WTC11 (cell line): ENCODE measurements at regions not wholly inside any gene's neighbourhood (a gene's known extent, or its start where the extent isn't known, plus 50 kb on each side); places are given as distances from the start of the nearest gene placed in this dataset.

Experiments
- ATF1 ChIP-seq: sonication (generic); formaldehyde crosslinking; IDR thresholded peaks from 2 replicates; pipeline ENCODE4 v1.8.1; 2023; ENCODE audit warnings: mild to moderate bottlenecking, moderate library complexity, missing genetic modification reagents
- KAT7 ChIP-seq: sonication (generic); formaldehyde crosslinking; IDR thresholded peaks from 2 replicates; pipeline ENCODE4 v1.8.1; 2023; ENCODE audit warnings: missing genetic modification reagents, mild to moderate bottlenecking, borderline replicate concordance
- NFE2L1 ChIP-seq: sonication (generic); formaldehyde crosslinking; IDR thresholded peaks from 2 replicates; pipeline ENCODE4 v1.8.1; 2023; ENCODE audit warnings: missing genetic modification reagents
- NR2C2 ChIP-seq: sonication (generic); formaldehyde crosslinking; IDR thresholded peaks from 2 replicates; pipeline ENCODE4 v1.8.0; 2022; ENCODE audit warnings: mild to moderate bottlenecking, missing genetic modification reagents
- TEAD1 ChIP-seq: sonication (generic); formaldehyde crosslinking; IDR thresholded peaks from 2 replicates; pipeline ENCODE4 v1.8.0; 2022; ENCODE audit warnings: mild to moderate bottlenecking, missing genetic modification reagents
- TP53 ChIP-seq: sonication (generic); formaldehyde crosslinking; IDR thresholded peaks from 2 replicates; pipeline ENCODE4 v1.8.1; 2023; ENCODE audit warnings: mild to moderate bottlenecking, missing genetic modification reagents
- ZNF138 ChIP-seq: sonication (generic); formaldehyde crosslinking; conservative IDR thresholded peaks from 2 replicates; pipeline ENCODE4 v1.8.1; 2022; ENCODE audit warnings: mild to moderate bottlenecking, moderate library complexity, missing genetic modification reagents
- ZNF232 ChIP-seq: sonication (generic); formaldehyde crosslinking; IDR thresholded peaks from 2 replicates; pipeline ENCODE4 v1.8.0; 2022; ENCODE audit warnings: mild to moderate bottlenecking, missing genetic modification reagents
- TF ChIP-seq, protein P1 (sequence below): fragments of 200-600 bp; IDR thresholded peaks from 2 replicates; pipeline ENCODE4 v1.8.0; 2022; ENCODE audit warnings: antibody characterized with exemption
- TF ChIP-seq, protein P2 (sequence below): sonication (generic); formaldehyde crosslinking; IDR thresholded peaks from 2 replicates; pipeline ENCODE4 v1.8.0; 2022; ENCODE audit warnings: mild to moderate bottlenecking, missing genetic modification reagents
- TF ChIP-seq, protein P3 (sequence below): sonication (generic); formaldehyde crosslinking; IDR thresholded peaks from 2 replicates; pipeline ENCODE4 v1.8.1; 2022; ENCODE audit warnings: mild to moderate bottlenecking, moderate library complexity, missing genetic modification reagents
- TF ChIP-seq, protein P4 (sequence below): sonication (generic); formaldehyde crosslinking; IDR thresholded peaks from 2 replicates; pipeline ENCODE4 v1.8.0; 2022; ENCODE audit warnings: mild to moderate bottlenecking, missing genetic modification reagents
- TF ChIP-seq, protein P5 (sequence below): sonication (generic); formaldehyde crosslinking; conservative IDR thresholded peaks from 2 replicates; pipeline ENCODE4 v1.8.1; 2023; ENCODE audit warnings: mild to moderate bottlenecking, low read depth, missing genetic modification reagents, moderate library complexity

DNA sequence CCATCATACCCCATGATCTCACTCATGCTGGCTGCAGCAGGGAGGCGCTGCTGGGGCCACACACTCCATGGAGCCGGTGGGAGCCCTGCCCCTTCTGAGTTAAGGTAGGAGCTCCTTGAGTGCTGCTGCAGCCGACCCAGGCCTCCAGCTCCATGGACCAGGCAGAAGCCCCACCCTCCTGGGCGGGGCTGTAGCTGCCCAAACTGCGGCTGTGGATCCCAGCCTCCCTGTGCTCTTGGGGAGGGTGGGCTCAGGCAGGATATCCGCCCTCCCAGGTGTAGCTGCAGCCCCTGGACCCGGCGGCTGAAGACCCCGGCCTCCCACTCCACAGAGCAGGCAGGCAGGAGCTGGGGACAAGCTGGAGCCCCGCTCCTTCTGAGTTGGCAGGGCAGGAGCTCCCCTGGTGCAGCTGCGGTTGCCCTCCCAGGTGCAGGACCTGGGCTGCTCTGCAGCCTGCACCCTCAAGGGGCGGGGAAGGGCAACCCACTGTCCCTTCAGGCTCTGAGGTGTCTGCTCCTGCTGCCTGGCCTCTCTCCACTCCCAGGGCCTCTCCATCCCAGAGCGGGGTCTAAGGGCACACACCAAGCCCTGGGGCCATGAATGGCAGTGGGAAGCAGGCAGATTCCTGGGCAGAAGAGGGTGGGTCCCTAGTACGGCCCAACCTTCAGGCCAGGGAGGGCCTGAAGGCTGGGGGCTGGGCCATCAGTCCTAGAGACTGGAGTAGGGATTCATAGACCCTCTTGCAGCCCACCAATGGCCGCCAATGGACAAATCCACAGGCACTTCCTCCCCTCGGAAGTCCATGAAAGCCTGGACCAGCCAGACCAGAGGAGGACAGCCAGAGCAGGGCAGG, 466.1 kb downstream of the DTHD1 start:
- TF ChIP-seq, protein P1, sequence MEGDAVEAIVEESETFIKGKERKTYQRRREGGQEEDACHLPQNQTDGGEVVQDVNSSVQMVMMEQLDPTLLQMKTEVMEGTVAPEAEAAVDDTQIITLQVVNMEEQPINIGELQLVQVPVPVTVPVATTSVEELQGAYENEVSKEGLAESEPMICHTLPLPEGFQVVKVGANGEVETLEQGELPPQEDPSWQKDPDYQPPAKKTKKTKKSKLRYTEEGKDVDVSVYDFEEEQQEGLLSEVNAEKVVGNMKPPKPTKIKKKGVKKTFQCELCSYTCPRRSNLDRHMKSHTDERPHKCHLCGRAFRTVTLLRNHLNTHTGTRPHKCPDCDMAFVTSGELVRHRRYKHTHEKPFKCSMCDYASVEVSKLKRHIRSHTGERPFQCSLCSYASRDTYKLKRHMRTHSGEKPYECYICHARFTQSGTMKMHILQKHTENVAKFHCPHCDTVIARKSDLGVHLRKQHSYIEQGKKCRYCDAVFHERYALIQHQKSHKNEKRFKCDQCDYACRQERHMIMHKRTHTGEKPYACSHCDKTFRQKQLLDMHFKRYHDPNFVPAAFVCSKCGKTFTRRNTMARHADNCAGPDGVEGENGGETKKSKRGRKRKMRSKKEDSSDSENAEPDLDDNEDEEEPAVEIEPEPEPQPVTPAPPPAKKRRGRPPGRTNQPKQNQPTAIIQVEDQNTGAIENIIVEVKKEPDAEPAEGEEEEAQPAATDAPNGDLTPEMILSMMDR: no peak
- TF ChIP-seq ATF1 (CRISPR knock-in tag) (no peak), NFE2L1 (CRISPR knock-in tag) (no peak), TEAD1 (no peak), NR2C2 (CRISPR knock-in tag) (no peak), TP53 (CRISPR knock-in tag) (no peak), KAT7 (CRISPR knock-in tag) (no peak), ZNF138 (no peak), ZNF232 (CRISPR knock-in tag) (no peak)
- TF ChIP-seq, protein P2, sequence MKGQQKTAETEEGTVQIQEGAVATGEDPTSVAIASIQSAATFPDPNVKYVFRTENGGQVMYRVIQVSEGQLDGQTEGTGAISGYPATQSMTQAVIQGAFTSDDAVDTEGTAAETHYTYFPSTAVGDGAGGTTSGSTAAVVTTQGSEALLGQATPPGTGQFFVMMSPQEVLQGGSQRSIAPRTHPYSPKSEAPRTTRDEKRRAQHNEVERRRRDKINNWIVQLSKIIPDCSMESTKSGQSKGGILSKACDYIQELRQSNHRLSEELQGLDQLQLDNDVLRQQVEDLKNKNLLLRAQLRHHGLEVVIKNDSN (CRISPR knock-in tag): no peak
- TF ChIP-seq, protein P3, sequence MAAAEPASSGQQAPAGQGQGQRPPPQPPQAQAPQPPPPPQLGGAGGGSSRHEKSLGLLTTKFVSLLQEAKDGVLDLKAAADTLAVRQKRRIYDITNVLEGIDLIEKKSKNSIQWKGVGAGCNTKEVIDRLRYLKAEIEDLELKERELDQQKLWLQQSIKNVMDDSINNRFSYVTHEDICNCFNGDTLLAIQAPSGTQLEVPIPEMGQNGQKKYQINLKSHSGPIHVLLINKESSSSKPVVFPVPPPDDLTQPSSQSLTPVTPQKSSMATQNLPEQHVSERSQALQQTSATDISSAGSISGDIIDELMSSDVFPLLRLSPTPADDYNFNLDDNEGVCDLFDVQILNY (CRISPR knock-in tag): no peak
- TF ChIP-seq, protein P4, sequence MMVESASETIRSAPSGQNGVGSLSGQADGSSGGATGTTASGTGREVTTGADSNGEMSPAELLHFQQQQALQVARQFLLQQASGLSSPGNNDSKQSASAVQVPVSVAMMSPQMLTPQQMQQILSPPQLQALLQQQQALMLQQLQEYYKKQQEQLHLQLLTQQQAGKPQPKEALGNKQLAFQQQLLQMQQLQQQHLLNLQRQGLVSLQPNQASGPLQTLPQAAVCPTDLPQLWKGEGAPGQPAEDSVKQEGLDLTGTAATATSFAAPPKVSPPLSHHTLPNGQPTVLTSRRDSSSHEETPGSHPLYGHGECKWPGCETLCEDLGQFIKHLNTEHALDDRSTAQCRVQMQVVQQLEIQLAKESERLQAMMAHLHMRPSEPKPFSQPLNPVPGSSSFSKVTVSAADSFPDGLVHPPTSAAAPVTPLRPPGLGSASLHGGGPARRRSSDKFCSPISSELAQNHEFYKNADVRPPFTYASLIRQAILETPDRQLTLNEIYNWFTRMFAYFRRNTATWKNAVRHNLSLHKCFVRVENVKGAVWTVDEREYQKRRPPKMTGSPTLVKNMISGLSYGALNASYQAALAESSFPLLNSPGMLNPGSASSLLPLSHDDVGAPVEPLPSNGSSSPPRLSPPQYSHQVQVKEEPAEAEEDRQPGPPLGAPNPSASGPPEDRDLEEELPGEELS (CRISPR knock-in tag): no peak
- TF ChIP-seq, protein P5, sequence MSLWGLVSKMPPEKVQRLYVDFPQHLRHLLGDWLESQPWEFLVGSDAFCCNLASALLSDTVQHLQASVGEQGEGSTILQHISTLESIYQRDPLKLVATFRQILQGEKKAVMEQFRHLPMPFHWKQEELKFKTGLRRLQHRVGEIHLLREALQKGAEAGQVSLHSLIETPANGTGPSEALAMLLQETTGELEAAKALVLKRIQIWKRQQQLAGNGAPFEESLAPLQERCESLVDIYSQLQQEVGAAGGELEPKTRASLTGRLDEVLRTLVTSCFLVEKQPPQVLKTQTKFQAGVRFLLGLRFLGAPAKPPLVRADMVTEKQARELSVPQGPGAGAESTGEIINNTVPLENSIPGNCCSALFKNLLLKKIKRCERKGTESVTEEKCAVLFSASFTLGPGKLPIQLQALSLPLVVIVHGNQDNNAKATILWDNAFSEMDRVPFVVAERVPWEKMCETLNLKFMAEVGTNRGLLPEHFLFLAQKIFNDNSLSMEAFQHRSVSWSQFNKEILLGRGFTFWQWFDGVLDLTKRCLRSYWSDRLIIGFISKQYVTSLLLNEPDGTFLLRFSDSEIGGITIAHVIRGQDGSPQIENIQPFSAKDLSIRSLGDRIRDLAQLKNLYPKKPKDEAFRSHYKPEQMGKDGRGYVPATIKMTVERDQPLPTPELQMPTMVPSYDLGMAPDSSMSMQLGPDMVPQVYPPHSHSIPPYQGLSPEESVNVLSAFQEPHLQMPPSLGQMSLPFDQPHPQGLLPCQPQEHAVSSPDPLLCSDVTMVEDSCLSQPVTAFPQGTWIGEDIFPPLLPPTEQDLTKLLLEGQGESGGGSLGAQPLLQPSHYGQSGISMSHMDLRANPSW (CRISPR knock-in tag): no peak
